ENCODE measurements at regions not wholly inside any gene's neighbourhood (a gene's known extent, or its start where the extent isn't known, plus 50 kb on each side); places are given as distances from the start of the nearest gene placed in this dataset.

DNA sequence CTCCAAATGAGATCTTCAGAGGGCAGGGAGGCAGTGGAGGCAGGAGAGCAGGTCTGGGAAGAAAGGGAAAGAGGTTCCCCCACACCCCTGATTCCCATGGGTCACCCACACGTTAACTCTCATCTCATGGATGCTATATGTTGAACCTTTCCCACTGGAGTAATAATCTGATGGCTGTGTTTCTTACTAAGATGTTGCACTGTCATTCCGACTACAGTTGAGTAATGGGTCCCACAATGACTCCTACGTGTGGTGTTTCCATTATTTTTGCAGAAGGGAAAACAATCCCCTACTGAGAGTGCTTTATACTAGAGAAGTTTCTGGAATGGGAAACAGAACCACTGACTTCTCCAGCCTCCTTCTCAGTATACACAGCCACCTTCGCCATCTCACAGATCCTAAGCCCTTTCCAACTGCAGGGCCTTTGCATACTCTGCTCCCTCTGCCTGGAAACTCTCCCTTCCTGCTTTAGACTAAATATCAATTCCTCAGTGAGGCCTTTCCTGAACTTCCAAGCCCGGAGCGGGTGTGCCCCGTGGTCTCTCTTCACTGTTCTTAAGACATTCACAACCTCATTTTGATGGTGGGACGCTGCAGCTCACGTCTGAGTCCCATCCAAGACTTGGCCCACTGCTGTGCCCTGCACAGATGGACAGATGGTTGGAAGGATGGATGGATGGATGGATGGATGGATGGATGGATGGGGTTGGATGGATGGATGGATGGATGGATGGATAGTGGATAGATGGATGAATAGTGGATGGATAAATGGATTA, 238.6 kb upstream of the PMEPA1 start:
- Histone ChIP-seq H3K4me1 (ENCODE audit: control insufficient read depth, insufficient read depth, low read length) (no peaks in the 10 kb centered on the region), H3K18ac (ENCODE audit: low read depth, low read length) (no peak overlapping the region), H3K79me1 (ENCODE audit: low read depth in 1 of 2, low read length in 2 of 2) (no peaks in the 10 kb centered on the region), H2BK5ac (ENCODE audit: low read depth, low read length, poor library complexity, severe bottlenecking) (no peak overlapping the region), H4K8ac (ENCODE audit: low read depth in 2 of 2, low read length in 2 of 2) (no peak overlapping the region), H3K9me3 (ENCODE audit: control insufficient read depth, insufficient read depth, low read length) (no peaks in the 10 kb centered on the region), H3K27ac (ENCODE audit: insufficient read depth, low read length) (no peak overlapping the region), H3K23ac (ENCODE audit: low read depth, low read length) (no peak overlapping the region), H3K9me1 (ENCODE audit: insufficient read depth, low read length) (no peaks in the 10 kb centered on the region), H2BK120ac (ENCODE audit: low read depth, low read length) (no peak overlapping the region), H2BK20ac (ENCODE audit: low read depth, low read length) (no peak overlapping the region), H3K27me3 (ENCODE audit: control insufficient read depth, insufficient read depth, low read length) (0 out of 2 replicates have a peak, but pooled peaks cover 2% of the 10 kb centered on the region), H2AK9ac (replicated peaks; ENCODE audit: low read depth, low read length, poor library complexity) (no peak overlapping the region), H4K5ac (ENCODE audit: low read depth, low read length) (no peak overlapping the region), H3K4me2 (ENCODE audit: low read depth, low read length) (no peak overlapping the region), H3K9ac (ENCODE audit: low read depth, low read length) (no peak overlapping the region), H2AK5ac (ENCODE audit: low read depth, low read length) (no peak overlapping the region), H3K36me3 (ENCODE audit: control insufficient read depth, insufficient read depth, low read length) (no peaks in the 10 kb centered on the region), H2AFZ (replicated peaks; ENCODE audit: low read length, poor library complexity) (no peak overlapping the region), H4K91ac (ENCODE audit: insufficient read depth, low read depth, low read length) (no peak overlapping the region), H3K4me3 (ENCODE audit: insufficient read depth, low read depth, low read length) (no peak overlapping the region), H4K20me1 (ENCODE audit: insufficient read depth, low read length) (no peaks in the 10 kb centered on the region), H3K4ac (ENCODE audit: low read depth, low read length) (no peak overlapping the region), H3K14ac (replicated peaks; ENCODE audit: low read depth, low read length) (no peak overlapping the region), H2BK15ac (ENCODE audit: low read depth, low read length) (no peak overlapping the region), H3K56ac (ENCODE audit: extremely low read depth, insufficient read depth, low read length) (no peak overlapping the region)
- in situ Hi-C loops (cut with MboI; ENCODE audit: low sequenced_read_pairs): no loop called here
- BruUV-seq (replicated peaks): no TSS peak
- ATAC-seq (ENCODE audit: low read depth) (no peak), DNase-seq (no peak)
- ChIA-PET CTCF (no interaction called here), POLR2A (ENCODE audit: unreplicated experiment) (no interaction called here)
- dilution Hi-C loops (cut with HindIII; ENCODE audit: low sequenced_read_pairs, unreplicated experiment): no loop called here
- 17% methylated on average over 1 of the region's 9 CpGs; no CpG with 5 or more reads in 1 of the 2 experiments for WGBS, 2 experiments (ENCODE audit: extremely low coverage in 2 of 2, insufficient read length in 1 of 2)
- intact Hi-C loops (cut with micrococcal nuclease): no loop called here
- TF ChIP-seq POLR2A (IDR thresholded peaks at IDR 0.05; ENCODE audit: low read depth, low read length): no peak
- TF ChIP-seq RAD21 (IDR thresholded peaks at IDR 0.05; ENCODE audit: low read length): no peak
- TF ChIP-seq, protein P1, sequence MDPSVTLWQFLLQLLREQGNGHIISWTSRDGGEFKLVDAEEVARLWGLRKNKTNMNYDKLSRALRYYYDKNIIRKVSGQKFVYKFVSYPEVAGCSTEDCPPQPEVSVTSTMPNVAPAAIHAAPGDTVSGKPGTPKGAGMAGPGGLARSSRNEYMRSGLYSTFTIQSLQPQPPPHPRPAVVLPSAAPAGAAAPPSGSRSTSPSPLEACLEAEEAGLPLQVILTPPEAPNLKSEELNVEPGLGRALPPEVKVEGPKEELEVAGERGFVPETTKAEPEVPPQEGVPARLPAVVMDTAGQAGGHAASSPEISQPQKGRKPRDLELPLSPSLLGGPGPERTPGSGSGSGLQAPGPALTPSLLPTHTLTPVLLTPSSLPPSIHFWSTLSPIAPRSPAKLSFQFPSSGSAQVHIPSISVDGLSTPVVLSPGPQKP (IDR thresholded peaks at IDR 0.05; ENCODE audit: borderline replicate concordance, low read depth, low read length): no peak

All from IMR-90 (cell line).